A673 (cell line): ENCODE measurements at regions not wholly inside any gene's neighbourhood (a gene's known extent, or its start where the extent isn't known, plus 50 kb on each side); places are given as distances from the start of the nearest gene placed in this dataset.
A peak's percentile ranks its signal among the peaks of the same experiment; 100 is the strongest.

ENCODE experiments used
- BruUV-seq: library from RNA; stranded (reverse); fragments of 400-500 nt; replicated peaks from 2 replicates; lab custom pipeline; 2021; lab: Mats Ljungman, UMichigan
- CTCF ChIA-PET: fragments of 300-600 bp; sonication (Branson Sonifier 250); formaldehyde crosslinking; loops from one replicate; lab custom pipeline; 2022; ENCODE audit warnings: antibody characterized with exemption; lab: Charles Lee
- POLR2A ChIA-PET: fragments of 300-600 bp; sonication (Branson Sonifier 250); formaldehyde crosslinking; loops from one replicate; lab custom pipeline; 2022; ENCODE audit warnings: antibody characterized with exemption; ENCODE audit not compliant: low non-redundant PET; lab: Charles Lee
- DNase-seq: peaks from one replicate; pipeline ENCODE4 v3.0.0-alpha.2; 2015; ENCODE audit warnings: low spot score
- H3K27ac ChIP-seq: fragments of 200-600 bp; sonication (generic); 2 replicates; pipeline ENCODE4 v1.5.1; 2016; ENCODE audit warnings: mixed run types, low read depth, mild to moderate bottlenecking, mixed read lengths, antibody characterized with exemption, low read length; ENCODE audit not compliant: poor library complexity, severe bottlenecking
- H3K27me3 ChIP-seq: fragments of 200-600 bp; sonication (generic); replicated peaks from 2 replicates; pipeline ENCODE4 v1.6.1; 2017; ENCODE audit warnings: mixed run types, low read depth, mild to moderate bottlenecking, mixed read lengths, antibody characterized with exemption, low read length; ENCODE audit not compliant: insufficient read depth, poor library complexity
- H3K36me3 ChIP-seq: fragments of 200-600 bp; sonication (generic); 2 replicates; pipeline ENCODE4 v1.6.1; 2016; ENCODE audit warnings: mixed run types, mild to moderate bottlenecking, mixed read lengths, antibody characterized with exemption, low read length; ENCODE audit not compliant: insufficient read depth, poor library complexity, severe bottlenecking
- H3K4me1 ChIP-seq: fragments of 200-600 bp; sonication (generic); 2 replicates; pipeline ENCODE4 v1.6.1; 2017; ENCODE audit warnings: mixed run types, mild to moderate bottlenecking, mixed read lengths, antibody characterized with exemption, low read length; ENCODE audit not compliant: insufficient read depth, poor library complexity, severe bottlenecking
- H3K4me3 ChIP-seq: fragments of 200-600 bp; sonication (generic); 2 replicates; pipeline ENCODE4 v1.5.1; 2016; ENCODE audit warnings: low read depth, mixed run types, mild to moderate bottlenecking, mixed read lengths, low read length; ENCODE audit not compliant: poor library complexity, severe bottlenecking
- H3K9me3 ChIP-seq: fragments of 200-600 bp; sonication (generic); 2 replicates; pipeline ENCODE4 v1.6.1; 2016; ENCODE audit warnings: mixed run types, low read depth, mild to moderate bottlenecking, mixed read lengths, antibody characterized with exemption, low read length; ENCODE audit not compliant: poor library complexity, severe bottlenecking
- EZH2 ChIP-seq: fragments of 200-600 bp; sonication (generic); IDR thresholded peaks from 2 replicates; pipeline ENCODE4 v1.6.1; 2017; ENCODE audit warnings: borderline replicate concordance, low read depth, mild to moderate bottlenecking, mixed read lengths, antibody characterized with exemption, low read length; ENCODE audit not compliant: poor library complexity, severe bottlenecking
- intact Hi-C: fragments of 100-400 bp; cut with micrococcal nuclease; formaldehyde crosslinking; loops from one replicate; pipeline ENCODE4 v1.10.0; 2022; ENCODE audit not compliant: unreplicated experiment
- TF ChIP-seq, protein P1 (sequence below): fragments of 300-800, 200-600 bp; sonication (generic); conservative IDR thresholded peaks from 2 replicates; pipeline ENCODE4 v1.5.1; 2017; ENCODE audit warnings: low read depth, mild to moderate bottlenecking, antibody characterized with exemption, low read length, moderate library complexity, mixed read lengths

DNA sequence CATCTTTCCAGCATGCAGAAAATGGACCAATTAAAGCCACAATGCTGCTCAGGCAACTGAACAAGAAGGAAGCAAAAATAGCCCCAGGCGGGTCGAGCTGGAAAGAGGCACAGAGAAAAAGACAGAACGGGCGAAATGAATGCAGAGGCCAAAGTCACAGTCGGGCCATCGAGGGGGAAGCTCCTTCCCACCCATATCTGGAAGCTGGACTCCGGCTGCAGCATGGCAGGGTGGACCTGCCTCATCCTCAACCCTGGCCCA lies 58.6 kb upstream of the PRDM11 start:
- Histone ChIP-seq H3K4me1 (no peaks in the 10 kb centered on the region), H3K27ac (no peak overlapping the region), H3K9me3 (no peaks in the 10 kb centered on the region), H3K27me3 (peaks cover 6% of the 10 kb centered on the region), H3K4me3 (no peak overlapping the region), H3K36me3 (no peaks in the 10 kb centered on the region)
- intact Hi-C loops: no loop called here
- no peak for DNase-seq
- ChIA-PET POLR2A (no interaction called here), CTCF (interaction anchor here (1.8 kb wide), 1 partner anchor 151 kb away, joined by 4 read pairs; no protein-coding TSS in a partner anchor)
- no TSS peak for BruUV-seq
- TF ChIP-seq, protein P1, sequence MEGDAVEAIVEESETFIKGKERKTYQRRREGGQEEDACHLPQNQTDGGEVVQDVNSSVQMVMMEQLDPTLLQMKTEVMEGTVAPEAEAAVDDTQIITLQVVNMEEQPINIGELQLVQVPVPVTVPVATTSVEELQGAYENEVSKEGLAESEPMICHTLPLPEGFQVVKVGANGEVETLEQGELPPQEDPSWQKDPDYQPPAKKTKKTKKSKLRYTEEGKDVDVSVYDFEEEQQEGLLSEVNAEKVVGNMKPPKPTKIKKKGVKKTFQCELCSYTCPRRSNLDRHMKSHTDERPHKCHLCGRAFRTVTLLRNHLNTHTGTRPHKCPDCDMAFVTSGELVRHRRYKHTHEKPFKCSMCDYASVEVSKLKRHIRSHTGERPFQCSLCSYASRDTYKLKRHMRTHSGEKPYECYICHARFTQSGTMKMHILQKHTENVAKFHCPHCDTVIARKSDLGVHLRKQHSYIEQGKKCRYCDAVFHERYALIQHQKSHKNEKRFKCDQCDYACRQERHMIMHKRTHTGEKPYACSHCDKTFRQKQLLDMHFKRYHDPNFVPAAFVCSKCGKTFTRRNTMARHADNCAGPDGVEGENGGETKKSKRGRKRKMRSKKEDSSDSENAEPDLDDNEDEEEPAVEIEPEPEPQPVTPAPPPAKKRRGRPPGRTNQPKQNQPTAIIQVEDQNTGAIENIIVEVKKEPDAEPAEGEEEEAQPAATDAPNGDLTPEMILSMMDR: no peak
- TF ChIP-seq EZH2: no peak

DNA sequence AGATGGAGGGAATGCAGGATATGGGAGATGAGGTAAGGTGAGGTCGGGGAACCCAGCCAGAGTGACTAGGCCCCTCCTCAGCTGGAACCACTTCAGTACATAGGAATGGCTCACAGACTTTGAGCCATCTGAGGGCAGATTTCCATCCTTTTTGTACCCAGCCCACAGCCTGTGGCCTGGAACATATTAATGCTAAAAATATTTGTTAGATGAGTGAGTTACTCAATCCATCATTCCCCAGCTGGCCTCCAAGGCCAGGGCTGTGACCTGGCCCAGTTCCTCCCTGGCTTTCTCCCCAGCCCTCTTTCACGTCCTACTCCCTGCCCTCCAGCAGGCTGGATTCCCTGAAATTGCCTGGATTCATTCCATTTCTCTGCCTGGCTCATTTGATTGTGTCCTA lies 57.2 kb upstream of the PRDM11 start:
- H3K4me1 ChIP-seq: no peaks in the 10 kb centered on the region
- H3K9me3 ChIP-seq: no peaks in the 10 kb centered on the region
- no peaks in the 10 kb centered on the region for H3K36me3 ChIP-seq
- no peak for DNase-seq
- ChIA-PET CTCF (no interaction called here), POLR2A (no interaction called here)
- no TSS peak for BruUV-seq
- intact Hi-C loops: no loop called here
- no peak overlapping the region for H3K27ac ChIP-seq
- no peak for TF ChIP-seq EZH2
- TF ChIP-seq, protein P1: no peak
- H3K4me3 ChIP-seq: no peak overlapping the region
- peaks cover 18% of the 10 kb centered on the region for H3K27me3 ChIP-seq

DNA sequence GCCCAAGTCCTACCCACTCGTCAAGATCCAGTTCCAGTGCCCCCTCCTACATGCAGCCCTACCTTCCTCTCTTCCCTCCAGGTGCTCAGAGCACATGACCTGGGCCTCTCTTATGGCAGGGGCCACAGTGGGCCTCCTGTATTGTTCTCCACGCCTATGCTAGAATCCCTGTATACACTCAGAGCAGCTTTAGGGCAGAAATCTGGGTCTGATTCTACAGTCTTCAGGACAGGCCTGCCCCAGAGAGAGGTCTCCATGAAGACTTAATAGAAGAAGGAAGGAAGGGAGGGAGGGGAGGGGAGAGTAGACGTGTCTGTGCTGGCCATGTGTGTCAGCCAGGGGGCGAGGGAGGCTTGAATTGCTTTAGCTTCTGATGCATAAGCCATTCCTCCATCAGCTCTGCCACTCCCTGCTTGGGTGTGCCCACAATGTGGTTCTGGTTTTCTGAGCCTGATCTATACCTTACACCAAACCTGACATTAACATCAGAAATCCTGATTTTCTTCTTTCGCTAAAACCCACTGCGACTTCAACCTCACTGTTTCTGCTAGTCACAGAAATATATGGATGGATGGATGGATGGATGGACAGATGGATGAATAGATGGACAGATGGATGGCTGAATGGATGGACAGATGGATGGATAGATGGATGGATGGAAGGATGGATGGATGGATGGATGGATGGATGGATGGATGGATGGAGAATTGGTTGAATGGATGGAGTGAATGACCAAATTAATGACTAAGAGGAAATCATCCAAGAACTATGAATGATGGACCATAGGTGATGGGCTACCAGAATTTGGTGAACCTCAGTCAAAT lies 56.6 kb upstream of the PRDM11 start:
- BruUV-seq: no TSS peak
- no peak for DNase-seq
- Histone ChIP-seq H3K4me1 (no peaks in the 10 kb centered on the region), H3K9me3 (no peaks in the 10 kb centered on the region), H3K36me3 (no peaks in the 10 kb centered on the region), H3K27ac (no peak overlapping the region), H3K27me3 (peaks cover 20% of the 10 kb centered on the region), H3K4me3 (no peak overlapping the region)
- CTCF ChIA-PET: no interaction called here
- intact Hi-C loops: no loop called here
- POLR2A ChIA-PET: no interaction called here
- TF ChIP-seq, protein P1: 0 out of 2 replicates have a peak, but pooled peaks have one; percentile 27
- TF ChIP-seq EZH2: no peak
